Fibroblast of skin of abdomen (primary cell): ENCODE measurements at regions not wholly inside any gene's neighbourhood (a gene's known extent, or its start where the extent isn't known, plus 50 kb on each side); places are given as distances from the start of the nearest gene placed in this dataset.
A peak's percentile ranks its signal among the peaks of the same experiment; 100 is the strongest.
"Not testable (repeated sequence)": the region's sequence is repeated elsewhere in the genome, so short reads cannot be mapped to it uniquely, and the experiment has no call there.

Source experiments
- DNase-seq: peaks from one replicate; pipeline ENCODE4 v3.0.0-alpha.2; 2013

DNA sequence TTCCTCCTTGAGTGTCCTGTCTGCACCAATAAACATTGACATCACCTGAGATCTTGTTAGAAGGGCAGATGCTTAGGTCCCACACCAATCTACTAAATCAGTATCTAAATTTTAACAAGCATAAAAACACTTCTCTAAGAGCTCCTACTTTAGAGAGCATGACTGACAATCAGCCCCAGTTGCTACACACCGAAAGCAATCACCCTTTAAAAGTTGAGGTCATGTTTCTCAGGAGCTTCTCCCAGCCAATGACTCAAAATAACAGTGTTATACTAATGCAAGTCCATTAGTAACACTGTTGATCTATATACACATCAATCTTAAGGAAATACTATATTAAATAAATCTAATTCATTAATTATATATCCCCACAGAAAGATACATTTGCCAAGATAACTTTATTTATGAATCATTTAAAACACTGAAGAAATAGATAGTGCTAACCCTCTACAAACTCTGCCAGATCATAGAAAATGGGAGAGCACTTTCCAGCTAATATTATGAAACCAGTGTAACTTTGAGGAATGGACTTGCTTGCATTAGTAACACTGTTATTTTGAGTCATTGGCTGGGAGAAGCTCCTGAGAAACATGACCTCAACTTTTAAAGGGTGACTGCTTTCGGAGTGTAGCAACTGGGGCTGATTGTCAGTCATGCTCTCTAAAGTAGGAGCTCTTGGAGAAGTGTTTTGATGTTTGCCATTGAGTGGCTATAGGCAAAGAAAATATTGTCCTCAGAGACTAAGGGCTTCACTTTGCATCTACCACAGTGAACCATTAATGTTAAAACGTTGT is 109.8 kb upstream of the HDX start:
- DNase-seq, result no peak

GRCh38 chrX:84634201-84634782 is 132.0 kb upstream of the HDX start:
- DNase-seq, result no peak

DNA sequence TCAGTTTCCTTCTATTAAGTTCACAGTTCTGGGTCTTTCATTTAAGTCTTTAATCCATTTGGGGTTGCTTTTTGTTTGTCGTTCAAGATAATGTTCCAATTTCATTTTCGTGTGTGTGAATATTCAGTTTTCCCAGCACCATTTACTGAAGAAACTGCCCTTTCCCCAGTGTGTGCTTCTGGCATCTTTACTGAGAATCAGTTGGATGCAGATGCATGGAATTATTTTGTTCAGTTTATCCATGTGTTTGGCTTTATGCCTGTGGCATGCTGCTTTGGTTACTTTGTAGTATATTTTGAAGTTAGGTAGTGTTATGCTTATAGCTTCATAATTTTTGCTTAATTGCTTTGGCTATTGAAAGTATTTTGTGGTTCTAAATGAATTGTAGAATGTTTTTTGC is 163.8 kb upstream of the HDX start:
- DNase-seq, result no peak

DNA sequence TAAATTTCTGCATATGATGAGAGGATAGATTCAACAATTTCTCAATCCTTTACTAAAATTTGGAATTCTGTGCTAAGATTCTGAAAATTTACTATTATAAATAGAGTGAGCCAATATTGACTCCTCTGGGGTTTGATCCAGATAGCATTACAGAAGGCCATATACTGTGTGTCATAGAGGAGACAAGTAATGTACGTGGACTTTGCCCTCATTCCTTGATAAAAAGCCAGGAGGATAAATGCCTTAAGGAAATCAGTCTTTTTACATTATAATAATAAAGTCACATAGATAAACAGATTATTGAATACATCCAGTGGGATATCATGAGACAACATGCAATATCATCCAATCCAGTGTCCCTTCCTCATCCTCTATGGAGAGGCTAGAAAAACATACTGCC is 188.0 kb upstream of the HDX start:
- DNase-seq, result no peak

DNA sequence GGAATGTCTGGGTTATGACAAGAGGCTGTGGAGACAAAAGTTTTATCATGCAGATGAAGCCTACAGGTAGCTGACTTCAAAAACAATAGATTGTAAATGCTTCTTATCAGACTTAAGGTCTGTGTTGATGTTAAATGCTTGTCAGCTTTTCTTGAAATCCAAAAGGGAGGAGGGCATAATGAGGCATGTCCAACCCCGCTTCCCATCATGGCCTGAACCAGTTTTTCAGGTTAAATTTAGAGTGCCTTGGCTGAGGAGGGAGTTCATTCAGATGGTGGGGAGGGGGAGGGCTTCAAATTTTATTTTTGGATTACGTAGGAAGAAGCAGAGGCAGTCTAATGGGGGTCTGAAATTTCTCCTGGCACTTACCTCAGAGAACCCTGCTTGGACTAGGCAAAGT is 207.7 kb upstream of the HDX start:
- no peak for DNase-seq

GRCh38 chrX:84710611-84711010 is 208.4 kb upstream of the HDX start:
- DNase-seq, result no peak

- DNase-seq, result no peak
These were observed 210.4 kb upstream of the HDX start for GRCh38 chrX:84712621-84713020.

- DNase-seq, result no peak
These were observed 213.1 kb upstream of the HDX start for GRCh38 chrX:84715315-84715714.

DNA sequence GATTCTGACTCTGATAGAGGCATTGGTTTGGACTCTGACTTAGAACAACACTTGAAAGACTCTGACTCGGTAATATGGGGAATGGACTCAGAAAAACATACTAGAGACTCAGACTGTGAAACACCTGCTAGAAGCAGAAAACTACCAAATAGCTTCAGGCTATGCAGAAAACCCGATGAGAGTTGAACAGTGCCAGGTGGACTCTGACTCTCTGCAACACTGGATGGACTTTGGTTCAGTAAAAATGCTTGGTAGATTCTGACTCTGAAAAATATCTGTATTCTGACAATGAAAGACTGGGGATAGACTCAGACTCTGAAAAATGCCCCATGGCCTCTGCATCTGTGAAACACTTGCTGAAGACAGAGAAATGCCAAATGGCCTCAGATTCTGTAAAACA is 215.1 kb upstream of the HDX start:
- DNase-seq, result no peak

DNA sequence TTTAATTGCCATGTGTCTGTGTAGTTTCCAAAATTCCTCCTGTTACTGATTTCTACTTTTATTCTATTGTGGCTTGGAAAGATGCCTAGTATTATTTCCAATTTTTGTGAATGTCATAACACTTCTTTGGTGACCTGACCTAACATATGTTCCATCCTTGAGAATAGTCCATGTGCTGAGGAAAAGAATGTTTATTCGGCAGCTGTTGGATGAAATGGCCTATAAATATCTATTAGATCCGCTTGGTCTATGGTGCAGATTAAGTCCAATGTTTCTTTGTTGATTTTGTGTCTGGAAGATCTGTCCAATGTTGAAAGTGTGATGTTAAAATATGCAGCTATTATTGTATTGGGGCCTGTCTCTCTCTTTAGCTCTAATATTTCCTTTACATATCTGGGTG is 219.2 kb upstream of the HDX start:
- no peak for DNase-seq

DNA sequence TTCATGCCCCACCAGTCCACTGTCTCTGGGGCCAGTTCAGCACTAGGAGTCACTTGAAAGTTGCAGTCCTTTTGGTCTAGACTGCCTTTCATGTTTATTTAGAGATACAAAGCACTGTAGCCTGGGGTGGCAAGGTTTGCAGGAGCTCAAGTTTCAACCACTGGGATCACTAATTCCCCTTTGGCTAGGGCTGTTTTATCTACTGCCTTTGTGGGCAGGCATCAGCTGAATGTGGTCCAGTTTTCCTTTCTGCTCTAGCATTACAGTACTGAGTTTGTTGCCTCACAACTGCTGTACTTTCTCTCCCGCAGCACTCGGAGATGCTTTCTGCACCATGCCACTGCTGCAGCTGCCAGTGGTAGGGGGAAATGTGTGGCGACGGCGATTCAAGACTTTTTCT is 222.3 kb upstream of the HDX start:
- no peak for DNase-seq

- DNase-seq, result no peak
These were observed 227.2 kb upstream of the HDX start for GRCh38 chrX:84729408-84729807.

GRCh38 chrX:84729809-84730208 is 227.6 kb upstream of the HDX start:
- DNase-seq, result peak; percentile 23

GRCh38 chrX:84735025-84735424 is 232.8 kb upstream of the HDX start:
- DNase-seq, result peak; percentile 2

- DNase-seq, result peak; percentile 39
These were observed 235.2 kb upstream of the HDX start for GRCh38 chrX:84737471-84737871.

DNA sequence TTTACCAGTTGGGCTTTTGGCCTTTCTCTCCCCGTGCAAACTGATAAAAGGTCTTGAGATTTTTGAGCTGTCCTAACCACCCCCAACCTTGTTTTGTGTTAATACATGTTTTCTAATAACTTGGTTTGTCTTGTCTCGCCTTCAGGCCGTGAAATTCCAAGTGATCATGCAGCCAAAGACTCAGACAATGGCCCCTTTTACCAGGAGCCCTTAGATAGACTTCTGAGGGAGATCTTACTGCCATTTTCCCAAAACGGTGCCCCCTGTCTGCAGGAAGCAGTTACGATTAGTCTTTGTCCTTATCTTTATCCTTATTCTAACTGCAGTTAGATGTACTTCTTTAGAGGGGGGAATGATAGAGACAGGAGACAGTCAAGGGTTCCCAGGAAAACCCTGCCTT is 245.3 kb upstream of the HDX start:
- DNase-seq, result no peak

- DNase-seq, result no peak
These were observed 246.9 kb upstream of the HDX start for GRCh38 chrX:84748965-84749656.

GRCh38 chrX:84760560-84760959 is 243.1 kb upstream of the APOOL start:
- no peak for DNase-seq

DNA sequence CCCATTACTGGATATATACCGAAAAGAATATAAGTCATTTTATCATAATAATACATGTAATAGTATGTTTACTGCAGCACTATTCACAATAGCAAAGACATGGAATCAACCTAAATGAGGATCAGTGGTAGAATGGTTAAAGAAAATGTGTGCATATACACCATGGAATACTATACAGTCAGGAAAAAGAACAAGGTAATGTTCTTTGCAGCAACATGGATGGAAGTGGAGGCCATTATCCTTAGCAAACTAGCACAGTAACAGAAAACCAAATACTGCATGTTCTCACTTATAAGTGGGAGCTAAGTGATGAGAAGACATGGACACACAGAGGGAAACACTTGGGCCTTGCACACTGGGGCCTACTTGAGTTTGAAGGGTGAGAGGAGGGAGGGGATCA is 207.4 kb upstream of the APOOL start:
- no peak for DNase-seq

DNA sequence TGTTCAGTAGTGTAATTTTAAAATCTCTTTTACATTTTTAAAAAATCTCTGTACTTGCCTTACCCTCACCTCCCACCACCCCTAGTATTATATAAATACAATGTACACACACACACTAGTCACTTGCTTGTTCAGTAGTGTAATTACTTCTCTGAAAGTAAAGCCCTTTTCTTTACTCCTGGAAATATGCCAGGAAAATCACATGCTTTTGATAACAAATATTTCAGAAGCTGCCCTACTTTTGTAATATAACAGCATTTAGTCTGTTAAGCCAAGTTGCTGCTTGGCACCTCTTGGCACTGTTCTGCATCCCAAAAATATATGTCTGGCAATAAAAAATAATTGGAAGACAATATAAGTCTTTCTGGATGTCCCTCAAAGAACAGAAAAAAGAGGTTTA is 172.8 kb upstream of the APOOL start:
- DNase-seq, result no peak

DNA sequence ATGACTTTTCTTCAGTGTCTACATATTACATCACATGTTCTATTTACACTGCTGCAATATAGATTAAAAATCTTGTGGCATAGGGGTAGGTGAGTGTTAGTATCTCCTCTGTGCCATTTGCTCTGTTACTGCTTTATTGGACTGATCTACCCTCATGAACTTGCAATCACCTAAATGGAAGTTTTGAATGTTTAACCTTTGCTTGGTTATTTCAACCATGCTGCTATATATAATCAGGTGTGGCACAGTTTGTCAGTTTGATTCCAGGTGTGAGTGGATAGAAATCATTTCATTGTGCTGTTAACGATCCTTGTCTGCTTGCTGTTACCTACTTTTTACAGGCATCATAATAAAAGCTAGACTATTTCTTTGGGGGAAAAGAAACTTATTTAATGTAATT is 157.1 kb upstream of the APOOL start:
- not testable (repeated sequence) for DNase-seq

DNA sequence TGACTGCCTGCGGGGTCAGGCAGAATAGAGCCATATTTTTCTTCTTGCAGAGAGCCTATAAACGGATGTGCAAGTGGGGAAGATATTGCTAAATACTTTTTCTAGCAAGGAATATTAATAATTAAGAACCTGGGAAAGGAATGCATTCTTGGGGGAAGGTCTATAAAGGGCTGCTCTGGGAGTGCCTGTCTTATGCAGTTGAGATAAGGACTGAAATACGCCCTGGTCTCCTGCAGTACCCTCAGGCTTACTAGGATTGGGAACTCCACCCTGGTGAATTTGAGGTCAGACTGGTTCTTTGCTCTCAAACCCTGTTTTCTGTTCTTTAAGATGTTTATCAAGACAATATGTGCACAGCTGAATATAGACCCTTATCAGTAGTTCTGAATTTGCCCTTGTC is 152.5 kb upstream of the APOOL start:
- not testable (repeated sequence) for DNase-seq

- not testable (repeated sequence) for DNase-seq
These were observed 146.9 kb upstream of the APOOL start for GRCh38 chrX:84856791-84857190.

GRCh38 chrX:84858771-84859170 is 144.9 kb upstream of the APOOL start:
- DNase-seq, result not testable (repeated sequence)
